Astrocyte of the cerebellum (primary cell): ENCODE measurements at regions not wholly inside any gene's neighbourhood (a gene's known extent, or its start where the extent isn't known, plus 50 kb on each side); places are given as distances from the start of the nearest gene placed in this dataset.

Experiments used
- DNase-seq: peaks from one replicate; pipeline ENCODE4 v3.0.0-alpha.2; 2011; ENCODE audit warnings: low read depth
- H3K4me3 ChIP-seq: 2 replicates; pipeline ENCODE4 v1.5.1; 2011; ENCODE audit warnings: mild to moderate bottlenecking, low read depth, low read length, moderate library complexity
- CTCF ChIP-seq: IDR thresholded peaks from 2 replicates; pipeline ENCODE4 v1.5.1; 2012; ENCODE audit warnings: low read length, low read depth, moderate library complexity, mild to moderate bottlenecking; ENCODE audit errors: missing control alignments
- in situ Hi-C: cut with HindIII; loops from 2 replicates; pipeline ENCODE4 v1.10.0; 2017; ENCODE audit warnings: low sequenced_read_pairs

- in situ Hi-C loops = no loop called here
- no peak for DNase-seq
- no peak overlapping the region for H3K4me3 ChIP-seq
- no peak for TF ChIP-seq CTCF
Observed at GRCh38 chr12:29867823-29868222, 84.1 kb upstream of the TMTC1 start.

GRCh38 chr12:29863665-29864064, 79.9 kb upstream of the TMTC1 start:
- in situ Hi-C loops = loop anchor here (5.0 kb wide), 1 partner anchor 46 kb away; no protein-coding TSS in a partner anchor
- DNase-seq = no peak
- no peak for TF ChIP-seq CTCF
- H3K4me3 ChIP-seq = no peak overlapping the region

- DNase-seq = no peak
- in situ Hi-C loops = no loop called here
- no peak overlapping the region for H3K4me3 ChIP-seq
Observed at GRCh38 chr12:29858270-29858786, 74.6 kb upstream of the TMTC1 start.

GRCh38 chr12:29847246-29847645, 63.5 kb upstream of the TMTC1 start:
- H3K4me3 ChIP-seq = no peak overlapping the region
- no peak for DNase-seq
- TF ChIP-seq CTCF = no peak
- in situ Hi-C loops = no loop called here

More at GRCh38 chr12:29858270-29858786, 74.6 kb upstream of the TMTC1 start:
- no peak for TF ChIP-seq CTCF

- DNase-seq = no peak
- in situ Hi-C loops = no loop called here
- no peak for TF ChIP-seq CTCF
- H3K4me3 ChIP-seq = no peak overlapping the region
Observed at GRCh38 chr12:29844667-29845066, 60.9 kb upstream of the TMTC1 start.

- no peak for DNase-seq
- TF ChIP-seq CTCF = no peak
- H3K4me3 ChIP-seq = no peak overlapping the region
- in situ Hi-C loops = no loop called here
Observed at GRCh38 chr12:29843036-29843435, 59.3 kb upstream of the TMTC1 start.
